CD4-positive, alpha-beta T cell treated with Interferon alpha-2 for 1 hour (primary cell): ENCODE measurements at regions not wholly inside any gene's neighbourhood (a gene's known extent, or its start where the extent isn't known, plus 50 kb on each side); places are given as distances from the start of the nearest gene placed in this dataset.
"Not testable (repeated sequence)": the region's sequence is repeated elsewhere in the genome, so short reads cannot be mapped to it uniquely, and the experiment has no call there.

Source experiments
- DNase-seq, 2 donors: peaks; one replicate each; pipeline ENCODE4 v3.0.0-alpha.2; 2020 to 2022

DNA sequence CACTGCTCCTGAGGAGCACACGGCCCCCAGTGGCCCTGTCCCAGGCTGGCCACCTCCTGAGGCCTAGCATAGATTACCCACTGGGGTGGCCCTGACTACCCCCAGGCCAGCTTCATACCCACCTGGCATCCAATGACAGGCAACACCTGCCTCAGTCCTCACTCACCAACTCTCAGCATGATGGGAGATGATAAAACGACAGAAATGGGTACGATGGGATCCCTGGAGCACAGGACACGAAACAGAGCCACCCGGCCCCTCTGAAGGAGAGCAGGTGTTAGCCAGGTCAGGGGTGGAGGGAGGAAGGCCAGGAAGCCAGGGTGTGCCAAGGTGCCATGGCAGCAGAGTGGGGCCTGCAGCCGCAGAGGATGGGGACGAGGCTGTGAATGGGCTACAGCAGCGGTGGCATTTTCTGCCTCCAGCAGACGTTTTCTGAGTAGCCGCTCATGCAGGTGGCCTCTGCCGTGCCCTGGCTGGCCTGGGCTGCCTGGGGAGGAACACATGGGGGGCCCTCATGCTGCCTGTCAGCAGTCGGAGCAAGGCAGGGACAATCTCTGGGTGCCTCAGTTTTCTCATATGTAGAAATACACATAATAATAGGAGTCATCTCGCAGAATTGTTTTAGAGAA lies 50.2 kb upstream of the FGF3 start:
- no peak for DNase-seq

DNA sequence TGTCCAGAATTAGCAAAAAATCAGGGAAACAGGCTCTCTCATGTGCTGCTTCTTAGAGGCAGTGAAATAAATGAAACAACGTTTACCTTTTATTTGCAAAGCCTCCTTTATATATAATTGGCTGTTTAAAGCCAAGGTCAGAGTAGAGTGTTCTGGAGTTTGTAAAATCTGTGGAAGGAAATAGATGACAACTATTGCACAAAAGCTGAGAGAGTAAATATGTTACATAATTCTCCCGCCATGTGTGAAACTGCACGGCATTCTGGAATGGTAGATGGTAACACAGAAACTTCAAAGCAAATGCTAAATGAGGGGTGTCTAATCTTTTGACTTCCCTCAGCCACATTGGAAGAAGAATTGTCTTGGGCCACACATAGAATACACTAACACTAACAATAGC lies 51.5 kb upstream of the FGF3 start:
- no peak for DNase-seq

GRCh38 chr11:69873166-69874077 lies 54.2 kb upstream of the FGF3 start:
- DNase-seq: no peak

DNA sequence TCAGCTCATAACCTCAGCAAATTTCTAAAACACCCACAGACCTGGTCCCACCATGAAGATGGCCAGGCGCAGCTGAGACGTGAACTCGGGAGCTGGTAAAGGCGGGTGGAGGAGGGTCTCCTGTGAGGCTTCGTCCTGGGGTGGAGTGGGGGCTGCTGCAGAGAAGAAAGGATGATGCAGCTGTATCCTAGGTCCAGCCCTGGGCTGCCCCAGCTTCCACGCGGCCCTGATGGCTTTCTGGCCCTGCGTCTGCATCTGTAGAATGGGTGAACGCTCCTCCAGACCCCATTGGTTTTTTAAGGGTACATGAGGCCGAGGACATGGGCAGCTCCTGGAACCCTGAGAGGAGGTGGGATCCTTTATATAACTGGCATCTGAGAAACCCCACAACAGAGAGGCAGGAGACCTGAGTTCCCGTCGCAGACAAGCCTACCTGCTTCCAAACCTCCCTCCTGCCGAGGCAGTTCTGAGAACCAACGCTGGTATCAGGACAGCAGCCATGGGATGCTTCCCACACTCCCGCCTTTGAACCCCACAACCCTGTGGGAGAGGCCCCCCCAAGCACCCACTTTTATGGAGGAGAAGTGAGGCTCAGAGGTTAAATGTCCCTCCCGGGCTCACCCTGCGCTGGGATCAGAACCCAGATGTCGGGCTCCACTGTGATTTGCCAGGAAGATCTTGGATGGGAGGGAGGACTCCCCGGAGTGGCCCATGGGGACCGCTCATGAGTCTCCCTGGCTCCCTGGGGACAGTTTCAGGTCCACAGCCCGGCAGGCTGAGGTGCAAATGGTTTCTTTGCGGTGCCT lies 55.2 kb upstream of the FGF3 start:
- DNase-seq: no peak

- no peak for DNase-seq
These were observed 55.9 kb upstream of the FGF3 start for GRCh38 chr11:69874984-69875624.

DNA sequence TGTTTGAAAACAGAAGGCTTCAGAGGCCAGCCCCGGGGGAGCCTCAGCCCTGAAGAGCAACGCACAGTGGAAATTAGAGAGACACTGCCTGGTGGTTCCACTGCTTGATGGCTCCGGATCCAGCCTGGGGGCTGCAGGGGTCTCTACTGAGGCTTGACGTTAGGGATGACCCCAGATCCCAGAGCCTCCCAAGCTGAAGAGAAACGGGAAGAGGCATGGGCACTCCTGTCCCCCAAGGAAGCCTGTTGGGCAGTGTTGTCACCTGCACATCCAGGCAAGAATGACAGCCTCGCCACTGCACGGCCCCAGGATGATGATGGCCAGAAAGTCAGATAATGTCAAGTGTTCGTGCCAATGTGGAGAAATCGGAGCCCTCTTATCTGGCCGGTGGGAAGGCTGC lies 56.8 kb upstream of the FGF3 start:
- no peak for DNase-seq

DNA sequence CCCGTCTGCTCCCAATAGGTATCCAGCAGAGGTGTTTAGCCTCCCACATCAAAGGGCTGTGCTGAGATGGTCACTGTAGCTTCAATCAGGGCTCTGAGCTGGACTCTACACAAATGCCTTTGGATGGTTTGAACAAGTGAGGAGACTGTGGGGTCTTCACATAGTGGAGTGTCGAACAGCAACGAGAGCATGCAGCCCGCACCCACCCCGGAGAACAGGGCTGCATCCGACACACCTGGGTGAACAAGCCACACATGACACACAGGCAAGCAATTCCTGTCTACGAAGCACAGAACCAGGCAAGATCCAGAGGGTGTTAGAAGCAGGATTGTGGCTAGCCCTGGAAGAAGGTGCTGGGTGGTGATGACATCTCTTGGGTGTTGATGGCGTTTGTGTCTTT lies 58.0 kb upstream of the FGF3 start:
- no peak for DNase-seq

DNA sequence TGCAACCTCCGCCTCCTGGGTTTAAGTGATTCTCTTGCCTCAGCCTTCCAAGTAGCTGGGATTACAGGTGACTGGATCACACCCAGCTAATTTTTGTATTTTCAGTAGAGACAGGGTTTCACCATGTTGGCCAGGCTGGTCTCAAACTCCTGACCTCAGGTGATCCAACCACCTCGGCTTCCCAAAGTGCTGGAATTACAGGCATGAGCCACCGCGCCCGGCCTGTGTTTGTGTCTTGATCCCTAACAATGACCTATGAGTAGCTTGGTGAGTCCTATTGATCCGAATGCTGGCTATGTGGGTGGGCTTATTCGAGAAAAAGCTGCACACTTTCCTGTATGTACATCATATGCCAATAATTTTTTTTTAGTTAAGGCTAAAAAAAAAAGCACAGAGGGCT lies 58.5 kb upstream of the FGF3 start:
- DNase-seq: not testable (repeated sequence)

GRCh38 chr11:69878144-69878883 lies 59.1 kb upstream of the FGF3 start:
- DNase-seq: no peak

GRCh38 chr11:69878927-69879728 lies 59.9 kb upstream of the FGF3 start:
- DNase-seq: no peak

- DNase-seq: no peak
These were observed 60.5 kb upstream of the FGF3 start for GRCh38 chr11:69879729-69880005.

- DNase-seq: no peak
These were observed 61.0 kb upstream of the FGF3 start for GRCh38 chr11:69880041-69880825.

- no peak for DNase-seq
These were observed 61.7 kb upstream of the FGF3 start for GRCh38 chr11:69880826-69881445.

DNA sequence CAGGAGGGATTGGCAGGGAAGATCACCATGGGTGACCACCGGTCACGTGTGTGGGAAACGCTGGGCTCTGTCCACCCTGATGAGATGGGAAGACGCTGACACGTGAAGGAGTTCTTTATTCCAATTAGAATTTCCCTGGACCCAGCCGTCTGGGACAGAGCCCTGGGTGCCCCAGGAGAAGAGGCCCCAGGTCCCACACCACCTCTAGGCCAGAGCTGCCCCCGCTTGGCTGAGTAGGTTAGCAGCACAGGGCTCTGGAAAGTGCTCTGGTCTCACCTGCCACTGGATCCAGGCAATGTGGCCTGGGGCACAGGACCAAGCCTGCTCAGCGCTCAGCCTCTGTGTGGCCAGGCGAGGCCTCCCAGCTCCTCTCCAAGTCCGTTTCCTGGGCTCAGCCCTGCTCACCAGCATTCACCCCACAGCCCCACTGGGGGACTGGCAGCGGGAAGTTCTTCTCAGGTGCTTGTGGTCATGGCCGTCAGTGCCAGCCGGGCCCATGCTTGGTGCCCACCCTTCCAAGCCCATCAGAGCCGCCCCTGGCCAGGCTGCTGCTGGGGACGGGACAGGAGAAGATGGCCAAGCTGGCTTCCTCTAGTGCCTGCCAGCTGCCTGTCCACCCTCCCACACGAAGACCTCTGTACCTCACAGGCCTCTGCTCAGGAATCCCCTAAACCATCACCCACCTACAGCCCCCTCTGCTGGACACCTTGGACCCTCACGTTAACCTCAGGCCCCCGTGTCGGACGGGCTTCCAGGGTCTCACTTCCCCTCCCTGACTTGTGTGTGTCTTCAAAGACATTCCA lies 62.5 kb upstream of the FGF3 start:
- DNase-seq: no peak

- no peak for DNase-seq
These were observed 63.0 kb upstream of the FGF3 start for GRCh38 chr11:69882270-69882608.

GRCh38 chr11:69883292-69884255 lies 64.4 kb upstream of the FGF3 start:
- no peak for DNase-seq

DNA sequence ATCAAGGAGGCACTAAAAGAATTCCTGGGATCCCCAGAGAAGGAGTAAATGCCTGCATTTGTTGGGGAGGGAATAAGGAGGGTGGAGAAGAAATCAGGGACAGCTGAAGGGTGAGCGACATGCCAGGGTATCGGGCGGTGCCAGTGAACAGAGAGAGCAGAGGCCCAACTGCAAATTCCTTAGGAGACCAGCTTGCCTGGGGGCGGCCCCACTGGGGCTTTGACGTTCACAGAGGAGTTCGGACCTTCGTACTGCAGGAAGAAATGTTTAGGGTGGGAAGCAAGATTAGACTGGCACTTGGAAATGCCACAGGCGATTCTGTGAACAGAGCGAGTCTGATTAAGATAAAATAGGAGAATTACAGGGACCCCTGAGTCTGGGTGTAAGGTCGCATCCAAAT lies 65.1 kb upstream of the FGF3 start:
- DNase-seq: no peak

GRCh38 chr11:69884751-69885150 lies 65.5 kb upstream of the FGF3 start:
- no peak for DNase-seq
